HG03175 (cell line): ENCODE measurements at regions not wholly inside any gene's neighbourhood (a gene's known extent, or its start where the extent isn't known, plus 50 kb on each side); places are given as distances from the start of the nearest gene placed in this dataset.

Experiments
- ATAC-seq: cut with Tn5 transposase; IDR thresholded peaks from one replicate; pipeline ENCODE4 v1.9.1; 2021; ENCODE audit warnings: mild to moderate bottlenecking, moderate library complexity; ENCODE audit not compliant: unreplicated experiment

- no peak for ATAC-seq
Observed at GRCh38 chr6:156391061-156391672, 386.0 kb upstream of the ARID1B start.

- ATAC-seq, result no peak
Observed at GRCh38 chr6:156390621-156391020, 386.6 kb upstream of the ARID1B start.

- ATAC-seq, result no peak
Observed at GRCh38 chr6:156389296-156389695, 387.9 kb upstream of the ARID1B start.

- no peak for ATAC-seq
Observed at GRCh38 chr6:156387472-156387871, 389.7 kb upstream of the ARID1B start.

- ATAC-seq, result no peak
Observed at GRCh38 chr6:156383059-156383458, 394.1 kb upstream of the ARID1B start.

GRCh38 chr6:156379392-156380289 lies 397.5 kb upstream of the ARID1B start:
- ATAC-seq, result no peak

- no peak for ATAC-seq
Observed at GRCh38 chr6:156378853-156379252, 398.3 kb upstream of the ARID1B start.

GRCh38 chr6:156376091-156376490 lies 401.1 kb upstream of the ARID1B start:
- ATAC-seq, result no peak

- ATAC-seq, result no peak
Observed at GRCh38 chr6:156359912-156360311, 417.3 kb upstream of the ARID1B start.

GRCh38 chr6:156352861-156353260 lies 424.3 kb upstream of the ARID1B start:
- no peak for ATAC-seq

- ATAC-seq, result no peak
Observed at GRCh38 chr6:156351346-156351966, 425.7 kb upstream of the ARID1B start.

- no peak for ATAC-seq
Observed at GRCh38 chr6:156350337-156350736, 426.8 kb upstream of the ARID1B start.

GRCh38 chr6:156348849-156349248 lies 428.3 kb upstream of the ARID1B start:
- ATAC-seq, result no peak

GRCh38 chr6:156348424-156348823 lies 428.8 kb upstream of the ARID1B start:
- ATAC-seq, result no peak

GRCh38 chr6:156347656-156348055 lies 429.5 kb upstream of the ARID1B start:
- ATAC-seq, result no peak

GRCh38 chr6:156347246-156347645 lies 429.9 kb upstream of the ARID1B start:
- ATAC-seq, result no peak

- no peak for ATAC-seq
Observed at GRCh38 chr6:156345700-156346099, 431.5 kb upstream of the ARID1B start.

- no peak for ATAC-seq
Observed at GRCh38 chr6:156344491-156344890, 432.7 kb upstream of the ARID1B start.

GRCh38 chr6:156337801-156338200 lies 439.4 kb upstream of the ARID1B start:
- ATAC-seq, result no peak

- no peak for ATAC-seq
Observed at GRCh38 chr6:156336733-156337132, 440.4 kb upstream of the ARID1B start.

- ATAC-seq, result no peak
Observed at GRCh38 chr6:156336089-156336488, 441.1 kb upstream of the ARID1B start.

GRCh38 chr6:156334966-156335365 lies 442.2 kb upstream of the ARID1B start:
- no peak for ATAC-seq
